Sigmoid colon (tissue), 4 donors: ENCODE measurements at regions not wholly inside any gene's neighbourhood (a gene's known extent, or its start where the extent isn't known, plus 50 kb on each side); places are given as distances from the start of the nearest gene placed in this dataset.

Experiments
- EP300 ChIP-seq, 4 donors: sonication (generic); formaldehyde crosslinking; IDR thresholded peaks; one replicate each; pipeline ENCODE4 v1.6.1; 2017; ENCODE audit warnings: antibody characterized with exemption in 4 of 4
- POLR2AphosphoS5 ChIP-seq, 4 donors: sonication (generic); formaldehyde crosslinking; IDR thresholded peaks; one replicate each; pipeline ENCODE4 v1.6.1; 2017; ENCODE audit warnings: antibody characterized with exemption in 4 of 4

GRCh38 chrX:125778261-125778660, 387.8 kb downstream of the DCAF12L2 start:
- no peak for TF ChIP-seq POLR2AphosphoS5 (IDR thresholded peaks at IDR 0.05)
- no peak for TF ChIP-seq EP300 (IDR thresholded peaks at IDR 0.05)
